Fibroblast of pulmonary artery (primary cell): ENCODE measurements at regions not wholly inside any gene's neighbourhood (a gene's known extent, or its start where the extent isn't known, plus 50 kb on each side); places are given as distances from the start of the nearest gene placed in this dataset.

Experiments used
- DNase-seq: peaks from one replicate; pipeline ENCODE4 v3.0.0-alpha.2; 2010; ENCODE audit warnings: low read depth
- H3K4me3 ChIP-seq: replicated peaks from 2 replicates; pipeline ENCODE4 v1.5.1; 2011; ENCODE audit warnings: low read depth, mild to moderate bottlenecking, control low read depth, low read length, moderate library complexity
- CTCF ChIP-seq: IDR thresholded peaks from 2 replicates; pipeline ENCODE4 v1.5.1; 2011; ENCODE audit warnings: mild to moderate bottlenecking, control low read depth, low read length, inconsistent platforms; ENCODE audit errors: missing control alignments

- no peak for TF ChIP-seq CTCF
- no peak for DNase-seq
- H3K4me3 ChIP-seq: no peak overlapping the region
Measured at GRCh38 chr12:24500831-24501230, 448.1 kb downstream of the BCAT1 start.

GRCh38 chr12:24500421-24500820, 448.5 kb downstream of the BCAT1 start:
- no peak for DNase-seq
- no peak overlapping the region for H3K4me3 ChIP-seq
- TF ChIP-seq CTCF: no peak

- no peak overlapping the region for H3K4me3 ChIP-seq
- peak; percentile 62 for DNase-seq
- no peak for TF ChIP-seq CTCF
Measured at GRCh38 chr12:24499151-24500146, 449.5 kb downstream of the BCAT1 start.

GRCh38 chr12:24496755-24497154, 452.1 kb downstream of the BCAT1 start:
- no peak for DNase-seq
- no peak overlapping the region for H3K4me3 ChIP-seq
- no peak for TF ChIP-seq CTCF

- DNase-seq: no peak
- TF ChIP-seq CTCF: no peak
- no peak overlapping the region for H3K4me3 ChIP-seq
Measured at GRCh38 chr12:24494401-24494800, 454.5 kb downstream of the BCAT1 start.

GRCh38 chr12:24491968-24492367, 456.9 kb downstream of the BCAT1 start:
- TF ChIP-seq CTCF: no peak
- no peak for DNase-seq
- no peak overlapping the region for H3K4me3 ChIP-seq
